Activated CD8-positive, alpha-beta memory T cell treated with anti-CD3 and anti-CD28 coated beads for 1 hour (primary cell): ENCODE measurements at regions not wholly inside any gene's neighbourhood (a gene's known extent, or its start where the extent isn't known, plus 50 kb on each side); places are given as distances from the start of the nearest gene placed in this dataset.
"Not testable (repeated sequence)": the region's sequence is repeated elsewhere in the genome, so short reads cannot be mapped to it uniquely, and the experiment has no call there.

ENCODE experiments used
- DNase-seq, 2 donors: peaks; one replicate each; pipeline ENCODE4 v3.0.0-alpha.2; 2020; ENCODE audit warnings: low read depth in 1 of 2; ENCODE audit errors: extremely low read depth in 1 of 2

GRCh38 chr5:128711216-128711615, 173.2 kb upstream of the FBN2 start:
- DNase-seq: no peak

- no peak for DNase-seq
These were observed 176.5 kb upstream of the FBN2 start for GRCh38 chr5:128714551-128714950.

GRCh38 chr5:128722551-128722950, 184.5 kb upstream of the FBN2 start:
- no peak for DNase-seq

GRCh38 chr5:128730021-128730420, 192.0 kb upstream of the FBN2 start:
- DNase-seq: not testable (repeated sequence)

- DNase-seq: not testable (repeated sequence)
These were observed 197.6 kb upstream of the FBN2 start for GRCh38 chr5:128735656-128736055.

GRCh38 chr5:128736553-128736952, 198.5 kb upstream of the FBN2 start:
- no peak for DNase-seq

- DNase-seq: no peak
These were observed 211.3 kb upstream of the FBN2 start for GRCh38 chr5:128749136-128749898.

GRCh38 chr5:128750155-128750554, 212.1 kb upstream of the FBN2 start:
- DNase-seq: no peak

GRCh38 chr5:128757196-128757959, 207.9 kb upstream of the SLC27A6 start:
- no peak for DNase-seq

- no peak for DNase-seq
These were observed 202.5 kb upstream of the SLC27A6 start for GRCh38 chr5:128762661-128763306.

GRCh38 chr5:128763321-128763720, 202.0 kb upstream of the SLC27A6 start:
- DNase-seq: no peak

- no peak for DNase-seq
These were observed 200.5 kb upstream of the SLC27A6 start for GRCh38 chr5:128764601-128765310.

- DNase-seq: no peak
These were observed 199.7 kb upstream of the SLC27A6 start for GRCh38 chr5:128765448-128766061.

GRCh38 chr5:128766406-128766805, 198.9 kb upstream of the SLC27A6 start:
- no peak for DNase-seq

- DNase-seq: no peak
These were observed 194.4 kb upstream of the SLC27A6 start for GRCh38 chr5:128770907-128771306.

- no peak for DNase-seq
These were observed 192.9 kb upstream of the SLC27A6 start for GRCh38 chr5:128772356-128772755.

GRCh38 chr5:128773378-128773777, 191.9 kb upstream of the SLC27A6 start:
- no peak for DNase-seq

GRCh38 chr5:128774605-128775004, 190.7 kb upstream of the SLC27A6 start:
- DNase-seq: no peak

- DNase-seq: no peak
These were observed 189.7 kb upstream of the SLC27A6 start for GRCh38 chr5:128775558-128775957.

GRCh38 chr5:128777052-128777451, 188.2 kb upstream of the SLC27A6 start:
- DNase-seq: no peak

GRCh38 chr5:128778474-128778873, 186.8 kb upstream of the SLC27A6 start:
- DNase-seq: no peak
